BE2C (cell line): ENCODE measurements at regions not wholly inside any gene's neighbourhood (a gene's known extent, or its start where the extent isn't known, plus 50 kb on each side); places are given as distances from the start of the nearest gene placed in this dataset.

Experiments used
- DNase-seq: peaks from one replicate; pipeline ENCODE4 v3.0.0-alpha.2; 2020
- H3K27me3 ChIP-seq: fragments of 250-450 bp; sonication (Bioruptor Pico); 2 replicates; pipeline ENCODE4 v1.5.1; 2020; ENCODE audit warnings: mild to moderate bottlenecking
- H3K36me3 ChIP-seq: fragments of 250-450 bp; sonication (Bioruptor Pico); 2 replicates; pipeline ENCODE4 v1.5.1; 2020; ENCODE audit warnings: mild to moderate bottlenecking
- H3K4me1 ChIP-seq: fragments of 250-450 bp; sonication (Bioruptor Pico); 2 replicates; pipeline ENCODE4 v1.5.1; 2020
- H3K4me3 ChIP-seq: 2 replicates; pipeline ENCODE4 v1.5.1; 2011; ENCODE audit warnings: low read depth, low read length
- H3K9me3 ChIP-seq: fragments of 250-450 bp; sonication (Bioruptor Pico); 2 replicates; pipeline ENCODE4 v1.5.1; 2020
- CTCF ChIP-seq: IDR thresholded peaks from 2 replicates; pipeline ENCODE4 v1.5.1; 2012; ENCODE audit warnings: mild to moderate bottlenecking, low read depth, low read length

GRCh38 chr21:28598214-28598613 lies 394.5 kb downstream of the LTN1 start:
- H3K9me3 ChIP-seq = 0 out of 2 replicates have a peak, but pooled peaks cover 2% of the 10 kb centered on the region
- no peak for DNase-seq
- H3K4me1 ChIP-seq = no peaks in the 10 kb centered on the region
- no peak overlapping the region for H3K4me3 ChIP-seq
- no peaks in the 10 kb centered on the region for H3K36me3 ChIP-seq
- no peaks in the 10 kb centered on the region for H3K27me3 ChIP-seq
- TF ChIP-seq CTCF = no peak

DNA sequence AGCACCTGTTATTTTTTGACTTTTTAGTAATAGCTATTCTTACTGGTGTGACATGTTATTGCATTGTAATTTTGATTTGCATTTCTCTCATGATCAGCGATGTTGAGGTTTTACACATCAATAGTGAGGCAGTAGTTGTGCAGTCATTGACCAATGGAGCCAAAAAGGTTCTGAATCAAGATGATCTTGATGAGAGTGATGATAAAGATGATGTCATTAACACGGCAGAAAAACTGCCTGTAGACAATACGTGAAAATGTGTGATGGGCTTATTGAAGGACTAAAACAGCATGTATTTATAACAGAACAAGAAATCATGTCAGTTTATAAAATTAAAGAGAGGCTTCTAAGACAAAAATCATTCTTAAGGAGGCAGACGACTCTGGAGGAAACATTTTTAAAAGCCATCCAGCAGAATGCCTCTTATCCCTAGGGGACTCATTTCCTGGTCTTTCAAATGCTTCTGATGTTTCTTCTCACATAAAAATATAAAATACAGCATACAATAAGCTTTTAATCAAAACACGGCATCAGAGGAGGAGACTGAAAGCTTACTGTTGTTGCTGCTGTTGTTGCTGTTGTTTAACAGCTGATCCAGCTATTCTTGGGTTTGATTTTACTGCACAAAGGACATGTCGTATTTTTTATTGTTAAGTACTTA lies 400.3 kb downstream of the LTN1 start:
- no peaks in the 10 kb centered on the region for H3K36me3 ChIP-seq
- no peaks in the 10 kb centered on the region for H3K9me3 ChIP-seq
- no peak overlapping the region for H3K4me3 ChIP-seq
- H3K4me1 ChIP-seq = no peaks in the 10 kb centered on the region
- no peak for DNase-seq
- TF ChIP-seq CTCF = no peak
- no peaks in the 10 kb centered on the region for H3K27me3 ChIP-seq

- H3K9me3 ChIP-seq = no peaks in the 10 kb centered on the region
- H3K4me1 ChIP-seq = no peaks in the 10 kb centered on the region
- H3K27me3 ChIP-seq = no peaks in the 10 kb centered on the region
- H3K4me3 ChIP-seq = no peak overlapping the region
- DNase-seq = no peak
- H3K36me3 ChIP-seq = no peaks in the 10 kb centered on the region
- TF ChIP-seq CTCF = no peak
Measured at GRCh38 chr21:28590676-28591075, 402.0 kb downstream of the LTN1 start.

DNA sequence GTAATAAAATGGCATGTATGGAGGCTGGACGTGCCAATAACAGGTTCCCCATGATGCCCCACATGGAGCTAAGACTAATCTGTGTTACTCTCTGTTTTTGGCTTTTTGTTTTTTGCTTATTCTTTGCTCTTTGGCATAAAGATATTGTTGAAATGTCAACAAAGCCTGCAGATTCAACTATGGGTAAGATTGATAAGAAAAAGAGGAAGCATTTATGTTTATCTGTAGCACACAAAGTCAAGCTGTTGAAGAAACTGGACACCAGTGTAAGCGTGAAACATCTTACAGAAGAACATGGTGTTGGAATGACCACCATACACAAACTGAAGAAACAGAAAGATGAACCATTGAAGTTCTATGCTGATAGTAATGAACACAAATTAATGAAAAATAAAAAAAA lies 402.7 kb downstream of the LTN1 start:
- no peak for DNase-seq
- no peaks in the 10 kb centered on the region for H3K4me1 ChIP-seq
- H3K9me3 ChIP-seq = no peaks in the 10 kb centered on the region
- H3K27me3 ChIP-seq = no peaks in the 10 kb centered on the region
- no peaks in the 10 kb centered on the region for H3K36me3 ChIP-seq
- TF ChIP-seq CTCF = no peak
- no peak overlapping the region for H3K4me3 ChIP-seq

- no peaks in the 10 kb centered on the region for H3K36me3 ChIP-seq
- H3K4me3 ChIP-seq = no peak overlapping the region
- H3K9me3 ChIP-seq = no peaks in the 10 kb centered on the region
- TF ChIP-seq CTCF = no peak
- H3K27me3 ChIP-seq = no peaks in the 10 kb centered on the region
- H3K4me1 ChIP-seq = no peaks in the 10 kb centered on the region
- DNase-seq = no peak
Measured at GRCh38 chr21:28588997-28589396, 403.7 kb downstream of the LTN1 start.

- TF ChIP-seq CTCF = no peak
- Histone ChIP-seq H3K9me3 (no peaks in the 10 kb centered on the region), H3K36me3 (no peaks in the 10 kb centered on the region), H3K4me3 (no peak overlapping the region), H3K27me3 (no peaks in the 10 kb centered on the region), H3K4me1 (no peaks in the 10 kb centered on the region; the same call in 1 of the 2 replicates)
- DNase-seq = no peak
Measured at GRCh38 chr21:28587748-28588147, 404.9 kb downstream of the LTN1 start.
